ENCODE measurements at regions not wholly inside any gene's neighbourhood (a gene's known extent, or its start where the extent isn't known, plus 50 kb on each side); places are given as distances from the start of the nearest gene placed in this dataset.

DNA sequence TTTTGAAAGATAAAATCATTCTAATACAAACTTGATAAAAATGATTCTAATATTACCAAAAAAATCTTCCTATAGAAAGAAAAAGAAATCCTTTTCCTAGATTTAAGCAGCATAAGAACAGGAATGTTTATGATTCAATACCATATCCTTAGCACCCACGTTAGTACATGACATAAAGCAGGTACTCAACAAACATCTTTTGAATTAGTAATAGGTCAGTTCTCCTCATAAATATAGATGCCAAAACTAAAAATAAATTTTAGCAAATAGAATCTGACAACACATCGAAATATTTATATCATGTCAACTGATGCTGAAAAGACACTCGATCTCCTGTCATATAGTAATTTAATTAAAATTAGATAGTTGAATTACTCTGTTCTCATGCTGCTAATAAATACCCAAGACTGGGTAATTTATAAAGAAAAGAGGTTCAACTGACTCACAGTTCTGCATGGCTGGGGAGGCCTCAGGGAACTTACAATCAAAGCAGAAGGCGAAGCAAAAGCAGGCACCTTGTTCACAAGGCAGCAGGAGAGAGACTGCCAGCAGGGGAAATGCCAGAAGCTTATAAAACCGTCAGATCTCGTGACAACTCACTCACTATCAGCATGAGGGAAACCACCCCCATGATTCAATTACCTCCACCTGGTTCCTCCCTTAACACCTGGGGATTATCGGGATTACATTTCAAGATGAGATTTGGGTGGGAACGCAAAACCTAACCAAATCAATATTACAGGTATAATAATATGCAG, 191.8 kb downstream of the HTR7 start:
- H3K4me3 ChIP-seq, result no peak overlapping the region
- DNase-seq, result no peak
- no peak for TF ChIP-seq POLR2A (IDR thresholded peaks at IDR 0.05)
- TF ChIP-seq, protein P1, sequence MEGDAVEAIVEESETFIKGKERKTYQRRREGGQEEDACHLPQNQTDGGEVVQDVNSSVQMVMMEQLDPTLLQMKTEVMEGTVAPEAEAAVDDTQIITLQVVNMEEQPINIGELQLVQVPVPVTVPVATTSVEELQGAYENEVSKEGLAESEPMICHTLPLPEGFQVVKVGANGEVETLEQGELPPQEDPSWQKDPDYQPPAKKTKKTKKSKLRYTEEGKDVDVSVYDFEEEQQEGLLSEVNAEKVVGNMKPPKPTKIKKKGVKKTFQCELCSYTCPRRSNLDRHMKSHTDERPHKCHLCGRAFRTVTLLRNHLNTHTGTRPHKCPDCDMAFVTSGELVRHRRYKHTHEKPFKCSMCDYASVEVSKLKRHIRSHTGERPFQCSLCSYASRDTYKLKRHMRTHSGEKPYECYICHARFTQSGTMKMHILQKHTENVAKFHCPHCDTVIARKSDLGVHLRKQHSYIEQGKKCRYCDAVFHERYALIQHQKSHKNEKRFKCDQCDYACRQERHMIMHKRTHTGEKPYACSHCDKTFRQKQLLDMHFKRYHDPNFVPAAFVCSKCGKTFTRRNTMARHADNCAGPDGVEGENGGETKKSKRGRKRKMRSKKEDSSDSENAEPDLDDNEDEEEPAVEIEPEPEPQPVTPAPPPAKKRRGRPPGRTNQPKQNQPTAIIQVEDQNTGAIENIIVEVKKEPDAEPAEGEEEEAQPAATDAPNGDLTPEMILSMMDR (IDR thresholded peaks at IDR 0.05), result no peak
- 34 to 36% methylated on average over 8 of the region's 8 CpGs for WGBS, 2 donors
- no peaks in the 10 kb centered on the region for H3K27me3 ChIP-seq
- H3K9me3 ChIP-seq, result no peaks in the 10 kb centered on the region
- peaks cover 0 to 4% (median 0%) of the 10 kb centered on the region in 3 donors for H3K4me1 ChIP-seq
- intact Hi-C loops (cut with DNase I), result no loop called here
- H3K36me3 ChIP-seq, result no peaks in the 10 kb centered on the region
- no peak overlapping the region for H3K27ac ChIP-seq

DNA sequence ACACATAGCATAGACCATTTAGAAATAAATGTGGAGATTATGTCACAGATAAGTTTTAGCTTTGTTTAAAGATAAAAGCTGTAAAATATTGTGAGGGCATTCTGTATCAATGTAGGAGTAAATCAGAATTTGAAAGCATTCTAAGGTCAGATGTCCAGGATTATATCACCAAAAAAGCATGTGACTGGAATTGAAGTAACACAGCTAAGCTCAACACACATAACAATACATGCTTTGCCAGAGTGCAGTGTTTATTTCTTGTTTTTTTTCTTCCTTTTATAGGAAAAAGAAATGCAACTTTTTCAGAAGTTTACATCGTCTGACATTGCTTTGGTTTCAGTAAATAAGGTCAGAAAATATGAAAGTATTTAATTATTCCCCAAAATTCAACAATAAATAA, 183.4 kb downstream of the HTR7 start:
- DNase-seq, result no peak
- peaks cover 0 to 20% (median 0%) of the 10 kb centered on the region in 3 donors for H3K4me1 ChIP-seq
- no peaks in the 10 kb centered on the region for H3K27me3 ChIP-seq
- no peak overlapping the region for H3K4me3 ChIP-seq
- no peaks in the 10 kb centered on the region for H3K36me3 ChIP-seq
- TF ChIP-seq, protein P1 (IDR thresholded peaks at IDR 0.05), result no peak
- no peak for TF ChIP-seq POLR2A (IDR thresholded peaks at IDR 0.05)
- intact Hi-C loops (cut with DNase I), result no loop called here
- H3K27ac ChIP-seq, result no peak overlapping the region
- no peaks in the 10 kb centered on the region for H3K9me3 ChIP-seq
- 57% methylated on average over 1 of the region's 1 CpG for WGBS, 2 donors

DNA sequence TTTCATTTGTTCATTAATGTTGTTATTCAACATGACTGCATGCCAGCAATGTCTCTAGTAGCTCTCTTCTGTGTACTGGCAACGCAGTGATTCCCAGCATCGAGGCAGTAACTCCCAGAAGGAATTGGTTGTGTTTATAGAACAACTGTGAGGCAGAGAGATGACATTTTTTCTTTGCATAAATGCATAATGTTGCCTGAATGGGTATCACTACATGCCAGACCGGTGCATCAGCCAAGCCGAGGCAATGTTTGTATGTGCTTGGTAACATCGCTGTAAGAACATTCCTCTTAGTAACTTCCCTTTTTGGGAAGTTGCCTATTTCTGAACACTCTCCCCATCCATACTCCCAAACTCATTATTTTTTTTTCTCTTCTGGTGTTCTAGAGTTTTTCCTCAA, 182.9 kb downstream of the HTR7 start:
- WGBS, 2 donors, result 22 to 24% methylated on average over 5 of the region's 5 CpGs
- peaks cover 0 to 20% (median 0%) of the 10 kb centered on the region in 3 donors for H3K4me1 ChIP-seq
- no peak for DNase-seq
- no peaks in the 10 kb centered on the region for H3K36me3 ChIP-seq
- no peaks in the 10 kb centered on the region for H3K9me3 ChIP-seq
- H3K27me3 ChIP-seq, result no peaks in the 10 kb centered on the region
- H3K4me3 ChIP-seq, result no peak overlapping the region
- H3K27ac ChIP-seq, result no peak overlapping the region
- TF ChIP-seq, protein P1 (IDR thresholded peaks at IDR 0.05), result no peak
- intact Hi-C loops (cut with DNase I), result no loop called here

GRCh38 chr10:90675621-90676020, 182.2 kb downstream of the HTR7 start:
- intact Hi-C loops (cut with DNase I), result no loop called here
- Histone ChIP-seq H3K4me1 (peaks cover 0 to 20% (median 0%) of the 10 kb centered on the region in 3 donors), H3K9me3 (no peaks in the 10 kb centered on the region), H3K36me3 (no peaks in the 10 kb centered on the region), H3K4me3 (no peak overlapping the region), H3K27me3 (no peaks in the 10 kb centered on the region), H3K27ac (no peak overlapping the region)
- TF ChIP-seq POLR2A (IDR thresholded peaks at IDR 0.05), result no peak
- TF ChIP-seq, protein P1 (IDR thresholded peaks at IDR 0.05), result no peak
- DNase-seq, result no peak
- WGBS, 2 donors, result 37 to 46% methylated on average over 2 of the region's 2 CpGs
